ENCODE measurements at regions not wholly inside any gene's neighbourhood (a gene's known extent, or its start where the extent isn't known, plus 50 kb on each side); places are given as distances from the start of the nearest gene placed in this dataset.

DNA sequence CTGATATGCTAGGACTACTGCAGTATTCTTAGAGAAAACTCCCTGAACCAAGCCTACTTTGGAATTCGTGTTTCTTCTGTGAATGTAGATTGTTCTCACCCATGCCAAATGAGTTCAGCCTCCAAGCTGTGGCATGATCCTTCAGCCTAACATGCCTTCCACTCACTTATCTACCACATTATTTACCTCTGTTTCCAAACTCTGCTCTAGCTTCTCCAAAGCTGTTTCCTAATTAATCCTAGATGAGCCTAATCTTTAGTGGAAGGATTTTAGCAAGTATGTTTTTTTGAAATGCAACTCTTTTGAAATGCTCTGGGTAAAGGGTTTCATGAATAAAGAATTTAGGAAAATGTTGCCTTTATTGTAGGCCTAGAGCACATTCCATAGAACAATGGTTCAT, 152.9 kb upstream of the MMADHC start:
- TF ChIP-seq, protein P1, sequence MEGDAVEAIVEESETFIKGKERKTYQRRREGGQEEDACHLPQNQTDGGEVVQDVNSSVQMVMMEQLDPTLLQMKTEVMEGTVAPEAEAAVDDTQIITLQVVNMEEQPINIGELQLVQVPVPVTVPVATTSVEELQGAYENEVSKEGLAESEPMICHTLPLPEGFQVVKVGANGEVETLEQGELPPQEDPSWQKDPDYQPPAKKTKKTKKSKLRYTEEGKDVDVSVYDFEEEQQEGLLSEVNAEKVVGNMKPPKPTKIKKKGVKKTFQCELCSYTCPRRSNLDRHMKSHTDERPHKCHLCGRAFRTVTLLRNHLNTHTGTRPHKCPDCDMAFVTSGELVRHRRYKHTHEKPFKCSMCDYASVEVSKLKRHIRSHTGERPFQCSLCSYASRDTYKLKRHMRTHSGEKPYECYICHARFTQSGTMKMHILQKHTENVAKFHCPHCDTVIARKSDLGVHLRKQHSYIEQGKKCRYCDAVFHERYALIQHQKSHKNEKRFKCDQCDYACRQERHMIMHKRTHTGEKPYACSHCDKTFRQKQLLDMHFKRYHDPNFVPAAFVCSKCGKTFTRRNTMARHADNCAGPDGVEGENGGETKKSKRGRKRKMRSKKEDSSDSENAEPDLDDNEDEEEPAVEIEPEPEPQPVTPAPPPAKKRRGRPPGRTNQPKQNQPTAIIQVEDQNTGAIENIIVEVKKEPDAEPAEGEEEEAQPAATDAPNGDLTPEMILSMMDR (conservative IDR thresholded peaks at IDR 0.05 in 1 of 2, IDR thresholded peaks at IDR 0.05 in 1 of 2; ENCODE audit: extremely low read depth in 1 of 2, insufficient read depth in 1 of 2, low read depth in 1 of 2, low read length in 2 of 2) = no peak
- no peak for TF ChIP-seq EZH2 (IDR thresholded peaks at IDR 0.05; ENCODE audit: borderline replicate concordance, low read length)
